GM12878 (cell line): ENCODE measurements at regions not wholly inside any gene's neighbourhood (a gene's known extent, or its start where the extent isn't known, plus 50 kb on each side); places are given as distances from the start of the nearest gene placed in this dataset.

Source experiments
- ATAC-seq: fragments of 200-7000 bp; cut with Tn5 transposase; 3 replicates; pipeline ENCODE4 v1.9.1; 2020; ENCODE audit warnings: mild to moderate bottlenecking, moderate library complexity
- BruUV-seq: library from RNA; stranded (reverse); fragments of 400-500 nt; replicated peaks from 2 replicates; lab custom pipeline; 2021; lab: Mats Ljungman, UMichigan
- CTCF ChIA-PET: fragments of 300-600 bp; sonication (Branson Sonifier 250); formaldehyde crosslinking; extraction: SDS; loops from one replicate; lab custom pipeline; 2021; ENCODE audit warnings: inconsistent platforms; lab: Yijun Ruan, JAX
- POLR2A ChIA-PET: fragments of 350-600 bp; formaldehyde crosslinking; extraction: SDS; loops from one replicate; lab custom pipeline; 2021; ENCODE audit warnings: inconsistent platforms; lab: Charles Lee
- RAD21 ChIA-PET: fragments of 300-600 bp; sonication (Branson Sonifier 250); formaldehyde crosslinking; loops from one replicate; lab custom pipeline; 2023; ENCODE audit warnings: antibody characterized with exemption; ENCODE audit not compliant: unreplicated experiment; lab: Charles Lee
- SMC1A ChIA-PET: fragments of 300-600 bp; sonication (Branson Sonifier 250); formaldehyde crosslinking; loops from one replicate; lab custom pipeline; 2023; ENCODE audit not compliant: unreplicated experiment, uncharacterized antibody; lab: Charles Lee
- DNase-seq: peaks from one replicate; pipeline ENCODE4 v3.0.0-alpha.2; 2011; ENCODE audit warnings: low read depth, low spot score
- FAIRE-seq: peaks from 3 replicates; lab custom pipeline; 2011; peaks lifted over from hg19 to GRCh38; lab: Jason Lieb, UNC
- H2AFZ ChIP-seq: 2 replicates; pipeline ENCODE4 v1.6.0; 2011; ENCODE audit warnings: low read depth, low read length, control low read depth; ENCODE audit not compliant: control insufficient read depth
- H3K27ac ChIP-seq: 2 replicates; pipeline ENCODE4 v1.5.1; 2011; ENCODE audit warnings: control low read depth; ENCODE audit not compliant: control insufficient read depth, insufficient read depth
- H3K27me3 ChIP-seq, 2 experiments: replicated peaks in 1 of 2; 2 replicates each; pipeline versions ENCODE4 v1.6.0 to v1.6.1; 2011; ENCODE audit warnings: low read length in 1 of 2; ENCODE audit not compliant: control insufficient read depth in 2 of 2, insufficient read depth in 2 of 2
- H3K36me3 ChIP-seq, 2 experiments: 2 replicates each; pipeline ENCODE4 v1.5.1; 2011; ENCODE audit warnings: low read length in 1 of 2; ENCODE audit not compliant: control insufficient read depth in 2 of 2, insufficient read depth in 2 of 2
- H3K4me1 ChIP-seq: 2 replicates; pipeline ENCODE4 v1.6.1; 2011; ENCODE audit warnings: mild to moderate bottlenecking, low read length, moderate library complexity, mixed read lengths; ENCODE audit not compliant: control insufficient read depth, insufficient read depth
- H3K4me2 ChIP-seq: 2 replicates; pipeline ENCODE4 v1.6.0; 2011; ENCODE audit warnings: control low read depth; ENCODE audit not compliant: control insufficient read depth, insufficient read depth
- H3K4me3 ChIP-seq: fragments of 200-600 bp; sonication (generic); 2 replicates; pipeline ENCODE4 v1.5.1; 2016
- H3K79me2 ChIP-seq: 2 replicates; pipeline ENCODE4 v1.6.0; 2011; ENCODE audit warnings: low read length; ENCODE audit not compliant: control insufficient read depth, insufficient read depth
- H3K9ac ChIP-seq: 2 replicates; pipeline ENCODE4 v1.8.0; 2011; ENCODE audit warnings: low read length, control low read depth, mixed read lengths; ENCODE audit not compliant: control insufficient read depth, insufficient read depth
- H3K9me3 ChIP-seq: replicated peaks from 3 replicates; pipeline ENCODE4 v1.5.1; 2011; ENCODE audit warnings: mild to moderate bottlenecking, low read length; ENCODE audit not compliant: control insufficient read depth, insufficient read depth
- H4K20me1 ChIP-seq: 2 replicates; pipeline ENCODE4 v1.6.0; 2011; ENCODE audit not compliant: control insufficient read depth, insufficient read depth
- ATF7 ChIP-seq: fragments of 450-650 bp; IDR thresholded peaks from 2 replicates; pipeline ENCODE4 v1.6.1; 2016; ENCODE audit warnings: low read depth, mild to moderate bottlenecking
- JUNB ChIP-seq: IDR thresholded peaks from 2 replicates; pipeline ENCODE4 v1.6.1; 2016; ENCODE audit warnings: antibody characterized with exemption, mild to moderate bottlenecking
- NR2C1 ChIP-seq: fragments of 450-650 bp; IDR thresholded peaks from 2 replicates; pipeline ENCODE4 v1.6.1; 2017; ENCODE audit warnings: antibody characterized with exemption, mild to moderate bottlenecking, moderate library complexity
- NRF1 ChIP-seq: conservative IDR thresholded peaks from 2 replicates; pipeline ENCODE4 v1.6.1; 2011; ENCODE audit warnings: mild to moderate bottlenecking, low read depth, low read length, improper control_type of control experiment
- REST ChIP-seq: IDR thresholded peaks from 2 replicates; pipeline ENCODE4 v1.6.1; 2012; ENCODE audit warnings: mild to moderate bottlenecking, low read depth, low read length
- RUNX3 ChIP-seq: IDR thresholded peaks from 2 replicates; pipeline ENCODE4 v1.6.1; 2012; ENCODE audit warnings: low read length, inconsistent platforms
- SMAD1 ChIP-seq: fragments of 450-650 bp; IDR thresholded peaks from 2 replicates; pipeline ENCODE4 v1.6.1; 2018; ENCODE audit warnings: mild to moderate bottlenecking, low read depth; ENCODE audit not compliant: partially characterized antibody
- TCF12 ChIP-seq: IDR thresholded peaks from 2 replicates; pipeline ENCODE4 v1.6.1; 2011; ENCODE audit warnings: low read depth, mild to moderate bottlenecking, low read length
- YBX1 ChIP-seq: fragments of 450-650 bp; IDR thresholded peaks from 2 replicates; pipeline ENCODE4 v1.6.1; 2016; ENCODE audit warnings: antibody characterized with exemption
- WGBS: methylation state at CpG from one replicate; pipeline ENCODE4 v1.1.6; 2016; ENCODE audit warnings: low lambda C conversion rate; ENCODE audit not compliant: insufficient replicate concordance, insufficient coverage; ENCODE audit errors: missing lambda C conversion rate; 5-methylcytosine and 5-hydroxymethylcytosine counted together
- in situ Hi-C: fragments of 300-500 bp; cut with MboI; formaldehyde crosslinking; loops from 9 replicates; pipeline ENCODE4 v1.14.3; 2018; ENCODE audit warnings: mixed read lengths
- intact Hi-C: fragments of 100-400 bp; cut with micrococcal nuclease; formaldehyde crosslinking; loops from one replicate; pipeline ENCODE4 v1.14.2; 2022; ENCODE audit not compliant: unreplicated experiment
- TF ChIP-seq, protein P1 (sequence below): fragments of 450-650 bp; IDR thresholded peaks from 2 replicates; pipeline ENCODE4 v1.6.1; 2017; ENCODE audit warnings: mild to moderate bottlenecking, moderate library complexity

DNA sequence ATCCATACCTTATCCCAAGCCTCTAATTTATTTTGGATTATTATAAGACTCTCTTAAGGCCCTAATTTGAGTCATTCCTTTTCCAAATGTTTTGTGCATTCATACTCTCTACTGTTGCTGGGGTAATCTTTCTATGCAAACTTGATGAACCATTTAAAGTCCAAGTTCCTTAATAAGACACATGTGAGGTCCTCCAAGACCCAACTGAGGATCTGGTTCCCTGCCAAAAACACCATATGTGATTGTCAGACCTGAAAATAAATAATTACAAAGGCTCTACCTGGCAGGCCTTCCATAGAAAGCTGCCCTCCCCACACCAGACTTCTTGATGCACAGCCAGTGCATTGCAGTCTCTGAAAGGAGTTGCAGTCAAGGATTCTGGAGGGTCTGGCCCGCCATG lies 257.9 kb upstream of the AKR1E2 start (continued):
- TF ChIP-seq, protein P1, sequence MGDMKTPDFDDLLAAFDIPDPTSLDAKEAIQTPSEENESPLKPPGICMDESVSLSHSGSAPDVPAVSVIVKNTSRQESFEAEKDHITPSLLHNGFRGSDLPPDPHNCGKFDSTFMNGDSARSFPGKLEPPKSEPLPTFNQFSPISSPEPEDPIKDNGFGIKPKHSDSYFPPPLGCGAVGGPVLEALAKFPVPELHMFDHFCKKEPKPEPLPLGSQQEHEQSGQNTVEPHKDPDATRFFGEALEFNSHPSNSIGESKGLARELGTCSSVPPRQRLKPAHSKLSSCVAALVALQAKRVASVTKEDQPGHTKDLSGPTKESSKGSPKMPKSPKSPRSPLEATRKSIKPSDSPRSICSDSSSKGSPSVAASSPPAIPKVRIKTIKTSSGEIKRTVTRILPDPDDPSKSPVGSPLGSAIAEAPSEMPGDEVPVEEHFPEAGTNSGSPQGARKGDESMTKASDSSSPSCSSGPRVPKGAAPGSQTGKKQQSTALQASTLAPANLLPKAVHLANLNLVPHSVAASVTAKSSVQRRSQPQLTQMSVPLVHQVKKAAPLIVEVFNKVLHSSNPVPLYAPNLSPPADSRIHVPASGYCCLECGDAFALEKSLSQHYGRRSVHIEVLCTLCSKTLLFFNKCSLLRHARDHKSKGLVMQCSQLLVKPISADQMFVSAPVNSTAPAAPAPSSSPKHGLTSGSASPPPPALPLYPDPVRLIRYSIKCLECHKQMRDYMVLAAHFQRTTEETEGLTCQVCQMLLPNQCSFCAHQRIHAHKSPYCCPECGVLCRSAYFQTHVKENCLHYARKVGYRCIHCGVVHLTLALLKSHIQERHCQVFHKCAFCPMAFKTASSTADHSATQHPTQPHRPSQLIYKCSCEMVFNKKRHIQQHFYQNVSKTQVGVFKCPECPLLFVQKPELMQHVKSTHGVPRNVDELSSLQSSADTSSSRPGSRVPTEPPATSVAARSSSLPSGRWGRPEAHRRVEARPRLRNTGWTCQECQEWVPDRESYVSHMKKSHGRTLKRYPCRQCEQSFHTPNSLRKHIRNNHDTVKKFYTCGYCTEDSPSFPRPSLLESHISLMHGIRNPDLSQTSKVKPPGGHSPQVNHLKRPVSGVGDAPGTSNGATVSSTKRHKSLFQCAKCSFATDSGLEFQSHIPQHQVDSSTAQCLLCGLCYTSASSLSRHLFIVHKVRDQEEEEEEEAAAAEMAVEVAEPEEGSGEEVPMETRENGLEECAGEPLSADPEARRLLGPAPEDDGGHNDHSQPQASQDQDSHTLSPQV = no peak
- no peak for TF ChIP-seq NR2C1
- no peak for TF ChIP-seq RUNX3
- TF ChIP-seq REST = no peak
- TF ChIP-seq NRF1 = no peak
- TF ChIP-seq, all 136 proteins: peak for 0

DNA sequence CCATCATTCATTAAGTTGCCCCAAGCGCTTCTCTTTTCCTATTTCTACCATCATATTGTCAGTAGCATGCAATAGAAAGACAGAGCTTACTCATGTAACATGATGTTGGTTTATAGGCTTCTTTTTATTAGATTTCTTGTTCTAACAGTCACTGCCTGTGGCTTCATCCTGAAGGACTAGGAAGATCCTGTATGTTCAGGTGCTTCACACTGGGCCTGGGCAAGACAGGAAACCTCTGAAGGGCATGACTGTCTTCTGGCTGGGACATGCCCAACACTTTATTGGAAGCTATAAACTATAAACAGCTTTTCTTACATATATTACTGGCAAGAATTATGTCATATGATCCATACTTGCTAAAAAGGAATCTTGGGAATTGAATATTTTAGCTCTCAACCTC lies 258.4 kb upstream of the AKR1E2 start:
- Histone ChIP-seq H4K20me1 (no peaks in the 10 kb centered on the region), H3K27me3 (no peaks in the 10 kb centered on the region; a peak in 1 of 4 replicates), H3K4me1 (no peaks in the 10 kb centered on the region), H3K9me3 (no peaks in the 10 kb centered on the region), H3K27ac (no peak overlapping the region), H3K4me3 (no peak overlapping the region), H3K36me3 (no peaks in the 10 kb centered on the region), H3K4me2 (no peak overlapping the region), H2AFZ (no peak overlapping the region), H3K9ac (no peak overlapping the region), H3K79me2 (no peaks in the 10 kb centered on the region)
- RAD21 ChIA-PET = no interaction called here
- CTCF ChIA-PET = no interaction called here
- POLR2A ChIA-PET = no interaction called here
- no peak for FAIRE-seq
- no TSS peak for BruUV-seq
- TF ChIP-seq ATF7 (no peak), YBX1 (no peak), TCF12 (no peak), SMAD1 (no peak), JUNB (no peak)
- WGBS = 77% methylated on average over 1 of the region's 1 CpG
- no peak for DNase-seq
- SMC1A ChIA-PET = no interaction called here
- in situ Hi-C loops = no loop called here
- intact Hi-C loops = no loop called here
- ATAC-seq = no peak
